ENCODE measurements at regions not wholly inside any gene's neighbourhood (a gene's known extent, or its start where the extent isn't known, plus 50 kb on each side); places are given as distances from the start of the nearest gene placed in this dataset.

GRCh38 chr10:124346831-124347230 lies 71.9 kb downstream of the OAT start:
- Mint-ChIP-seq H3K36me3 (ENCODE audit: low read depth) (no peaks in the 10 kb centered on the region), H3K4me1 (ENCODE audit: low read depth) (peaks cover 2% of the 10 kb centered on the region), H3K27ac (no peak overlapping the region), H3K4me3 (no peak overlapping the region), H3K9me3 (no peaks in the 10 kb centered on the region), H3K27me3 (ENCODE audit: low read depth) (no peaks in the 10 kb centered on the region)

- no peak overlapping the region for H3K4me3 Mint-ChIP-seq
- no peak overlapping the region for H3K27ac Mint-ChIP-seq
- no peaks in the 10 kb centered on the region for H3K9me3 Mint-ChIP-seq
- no peaks in the 10 kb centered on the region for H3K36me3 Mint-ChIP-seq (ENCODE audit: low read depth)
- H3K4me1 Mint-ChIP-seq (ENCODE audit: low read depth), result peaks cover 11% of the 10 kb centered on the region
- no peaks in the 10 kb centered on the region for H3K27me3 Mint-ChIP-seq (ENCODE audit: low read depth)
These were observed 73.2 kb downstream of the OAT start for GRCh38 chr10:124345521-124345920.

- no peak overlapping the region for H3K4me3 Mint-ChIP-seq
- no peaks in the 10 kb centered on the region for H3K36me3 Mint-ChIP-seq (ENCODE audit: low read depth)
- H3K9me3 Mint-ChIP-seq, result no peaks in the 10 kb centered on the region
- H3K27me3 Mint-ChIP-seq (ENCODE audit: low read depth), result no peaks in the 10 kb centered on the region
- H3K27ac Mint-ChIP-seq, result no peak overlapping the region
- peaks cover 15% of the 10 kb centered on the region for H3K4me1 Mint-ChIP-seq (ENCODE audit: low read depth)
These were observed 73.8 kb downstream of the OAT start for GRCh38 chr10:124344931-124345330.

- no peaks in the 10 kb centered on the region for H3K27me3 Mint-ChIP-seq (ENCODE audit: low read depth)
- H3K9me3 Mint-ChIP-seq, result no peaks in the 10 kb centered on the region
These were observed 74.5 kb downstream of the OAT start for GRCh38 chr10:124344266-124344590.

GRCh38 chr10:124343351-124344265 lies 75.1 kb downstream of the OAT start:
- H3K27me3 Mint-ChIP-seq (ENCODE audit: low read depth), result no peaks in the 10 kb centered on the region
- no peaks in the 10 kb centered on the region for H3K9me3 Mint-ChIP-seq
- no peak overlapping the region for H3K4me3 Mint-ChIP-seq
- no peaks in the 10 kb centered on the region for H3K36me3 Mint-ChIP-seq (ENCODE audit: low read depth)
- H3K4me1 Mint-ChIP-seq (ENCODE audit: low read depth), result peaks cover 16% of the 10 kb centered on the region
- H3K27ac Mint-ChIP-seq, result no peak overlapping the region

More at GRCh38 chr10:124344266-124344590, 74.5 kb downstream of the OAT start:
- no peak overlapping the region for H3K4me3 Mint-ChIP-seq
- no peak overlapping the region for H3K27ac Mint-ChIP-seq
- peaks cover 16% of the 10 kb centered on the region for H3K4me1 Mint-ChIP-seq (ENCODE audit: low read depth)
- no peaks in the 10 kb centered on the region for H3K36me3 Mint-ChIP-seq (ENCODE audit: low read depth)

GRCh38 chr10:124342821-124343170 lies 75.9 kb downstream of the OAT start:
- Mint-ChIP-seq H3K27ac (no peak overlapping the region), H3K27me3 (ENCODE audit: low read depth) (no peaks in the 10 kb centered on the region), H3K4me3 (no peak overlapping the region)

GRCh38 chr10:124342136-124342820 lies 76.4 kb downstream of the OAT start:
- H3K4me1 Mint-ChIP-seq (ENCODE audit: low read depth), result peaks cover 16% of the 10 kb centered on the region
- no peak overlapping the region for H3K4me3 Mint-ChIP-seq
- H3K27me3 Mint-ChIP-seq (ENCODE audit: low read depth), result no peaks in the 10 kb centered on the region

More at GRCh38 chr10:124342821-124343170, 75.9 kb downstream of the OAT start:
- H3K36me3 Mint-ChIP-seq (ENCODE audit: low read depth), result no peaks in the 10 kb centered on the region
- peaks cover 16% of the 10 kb centered on the region for H3K4me1 Mint-ChIP-seq (ENCODE audit: low read depth)
- H3K9me3 Mint-ChIP-seq, result no peaks in the 10 kb centered on the region

GRCh38 chr10:124341768-124342135 lies 77.0 kb downstream of the OAT start:
- no peaks in the 10 kb centered on the region for H3K9me3 Mint-ChIP-seq

More at GRCh38 chr10:124342136-124342820, 76.4 kb downstream of the OAT start:
- Mint-ChIP-seq H3K27ac (peak overlapping the region; percentile 46), H3K9me3 (no peaks in the 10 kb centered on the region), H3K36me3 (ENCODE audit: low read depth) (no peaks in the 10 kb centered on the region)

GRCh38 chr10:124340033-124340760 lies 78.5 kb downstream of the OAT start:
- Mint-ChIP-seq H3K4me1 (ENCODE audit: low read depth) (peaks cover 16% of the 10 kb centered on the region), H3K4me3 (no peak overlapping the region), H3K27ac (peak overlapping the region; percentile 27), H3K36me3 (ENCODE audit: low read depth) (no peaks in the 10 kb centered on the region), H3K9me3 (no peaks in the 10 kb centered on the region), H3K27me3 (ENCODE audit: low read depth) (peaks cover 7% of the 10 kb centered on the region)

More at GRCh38 chr10:124341768-124342135, 77.0 kb downstream of the OAT start:
- H3K27ac Mint-ChIP-seq, result peak overlapping the region; percentile 46
- H3K36me3 Mint-ChIP-seq (ENCODE audit: low read depth), result no peaks in the 10 kb centered on the region
- no peak overlapping the region for H3K4me3 Mint-ChIP-seq
- no peaks in the 10 kb centered on the region for H3K27me3 Mint-ChIP-seq (ENCODE audit: low read depth)
- H3K4me1 Mint-ChIP-seq (ENCODE audit: low read depth), result peaks cover 16% of the 10 kb centered on the region

GRCh38 chr10:124339119-124340032 lies 79.3 kb downstream of the OAT start:
- Mint-ChIP-seq H3K36me3 (ENCODE audit: low read depth) (no peaks in the 10 kb centered on the region), H3K4me3 (no peak overlapping the region), H3K9me3 (no peaks in the 10 kb centered on the region), H3K4me1 (ENCODE audit: low read depth) (peaks cover 16% of the 10 kb centered on the region), H3K27me3 (ENCODE audit: low read depth) (peaks cover 7% of the 10 kb centered on the region), H3K27ac (no peak overlapping the region)

GRCh38 chr10:124338276-124338925 lies 80.3 kb downstream of the OAT start:
- Mint-ChIP-seq H3K27ac (no peak overlapping the region), H3K27me3 (ENCODE audit: low read depth) (peaks cover 9% of the 10 kb centered on the region), H3K4me3 (no peak overlapping the region), H3K9me3 (no peaks in the 10 kb centered on the region), H3K4me1 (ENCODE audit: low read depth) (peaks cover 16% of the 10 kb centered on the region), H3K36me3 (ENCODE audit: low read depth) (no peaks in the 10 kb centered on the region)

GRCh38 chr10:124336186-124336585 lies 82.5 kb downstream of the OAT start:
- H3K36me3 Mint-ChIP-seq (ENCODE audit: low read depth), result peaks cover 2% of the 10 kb centered on the region
- H3K27me3 Mint-ChIP-seq (ENCODE audit: low read depth), result peaks cover 30% of the 10 kb centered on the region
- peaks cover 15% of the 10 kb centered on the region for H3K9me3 Mint-ChIP-seq
- peaks cover 11% of the 10 kb centered on the region for H3K4me1 Mint-ChIP-seq (ENCODE audit: low read depth)
- no peak overlapping the region for H3K27ac Mint-ChIP-seq
- H3K4me3 Mint-ChIP-seq, result no peak overlapping the region

- Mint-ChIP-seq H3K9me3 (peaks cover 16% of the 10 kb centered on the region), H3K27ac (no peak overlapping the region), H3K27me3 (ENCODE audit: low read depth) (peaks cover 45% of the 10 kb centered on the region), H3K4me3 (no peak overlapping the region), H3K4me1 (ENCODE audit: low read depth) (peaks cover 3% of the 10 kb centered on the region), H3K36me3 (ENCODE audit: low read depth) (peaks cover 2% of the 10 kb centered on the region)
These were observed 84.8 kb downstream of the OAT start for GRCh38 chr10:124333931-124334330.
